GM23338 (cell line): ENCODE measurements at regions not wholly inside any gene's neighbourhood (a gene's known extent, or its start where the extent isn't known, plus 50 kb on each side); places are given as distances from the start of the nearest gene placed in this dataset.

ENCODE experiments used
- ATAC-seq: fragments of 200-7000 bp; cut with Tn5 transposase; 3 replicates; pipeline ENCODE4 v1.9.1; 2020
- DNase-seq: peaks from one replicate; pipeline ENCODE4 v3.0.0-alpha.2; 2015; ENCODE audit warnings: low spot score
- H2AFZ ChIP-seq: fragments of 200-600 bp; sonication (generic); 2 replicates; pipeline ENCODE4 v1.8.0; 2016; ENCODE audit warnings: antibody characterized with exemption, mild to moderate bottlenecking, moderate library complexity
- H3F3A ChIP-seq: fragments of 200-600 bp; sonication (generic); replicated peaks from 2 replicates; pipeline ENCODE4 v1.8.0; 2017; ENCODE audit warnings: antibody characterized with exemption, mixed run types, low read depth
- H3K27ac ChIP-seq: fragments of 200-600 bp; sonication (generic); 2 replicates; pipeline ENCODE4 v1.6.1; 2016; ENCODE audit warnings: low read depth
- H3K27me3 ChIP-seq: fragments of 200-600 bp; sonication (generic); 2 replicates; pipeline ENCODE4 v1.8.0; 2016; ENCODE audit warnings: mild to moderate bottlenecking, mixed run types, moderate library complexity; ENCODE audit not compliant: insufficient read depth
- H3K36me3 ChIP-seq: fragments of 200-600 bp; sonication (generic); 2 replicates; pipeline ENCODE4 v1.8.0; 2016; ENCODE audit warnings: mild to moderate bottlenecking; ENCODE audit not compliant: insufficient read depth
- H3K4me1 ChIP-seq: fragments of 200-600 bp; sonication (generic); 2 replicates; pipeline ENCODE4 v1.8.0; 2016; ENCODE audit warnings: mild to moderate bottlenecking, moderate library complexity; ENCODE audit not compliant: insufficient read depth
- H3K4me2 ChIP-seq: fragments of 200-600 bp; sonication (generic); 2 replicates; pipeline ENCODE4 v1.7.1; 2017; ENCODE audit warnings: mixed run types
- H3K4me3 ChIP-seq: fragments of 200-600 bp; sonication (generic); 2 replicates; pipeline ENCODE4 v1.6.1; 2016; ENCODE audit warnings: mixed run types
- H3K79me2 ChIP-seq: fragments of 200-600 bp; sonication (generic); replicated peaks from 2 replicates; pipeline ENCODE4 v1.8.0; 2017; ENCODE audit warnings: mild to moderate bottlenecking; ENCODE audit not compliant: insufficient read depth
- H3K9me2 ChIP-seq: fragments of 200-600 bp; sonication (generic); 2 replicates; pipeline ENCODE4 v1.8.0; 2017; ENCODE audit not compliant: insufficient read depth
- H4K20me1 ChIP-seq: fragments of 200-600 bp; sonication (generic); replicated peaks from 2 replicates; pipeline ENCODE4 v1.8.0; 2017; ENCODE audit warnings: mild to moderate bottlenecking; ENCODE audit not compliant: insufficient read depth
- H3K27ac Mint-ChIP-seq: 2 replicates; pipeline ENCODE4 v1.8.0; 2020; ENCODE audit warnings: inconsistent platforms, mild to moderate bottlenecking, moderate library complexity, mixed read lengths
- H3K27me3 Mint-ChIP-seq: 3 replicates; pipeline ENCODE4 v1.8.0; 2022; ENCODE audit warnings: low read depth, mild to moderate bottlenecking, moderate library complexity, mixed read lengths, inconsistent platforms; ENCODE audit not compliant: insufficient read depth, poor library complexity
- H3K36me3 Mint-ChIP-seq: 3 replicates; pipeline ENCODE4 v1.8.0; 2021; ENCODE audit warnings: low read depth, mild to moderate bottlenecking, inconsistent platforms, moderate library complexity, mixed read lengths
- H3K4me1 Mint-ChIP-seq: 3 replicates; pipeline ENCODE4 v1.8.0; 2020; ENCODE audit warnings: mild to moderate bottlenecking, inconsistent platforms, mixed read lengths
- H3K4me3 Mint-ChIP-seq: 3 replicates; pipeline ENCODE4 v1.8.0; 2021; ENCODE audit warnings: moderate library complexity, mild to moderate bottlenecking, inconsistent platforms, mixed read lengths
- H3K9me3 Mint-ChIP-seq: 3 replicates; pipeline ENCODE4 v1.8.0; 2020; ENCODE audit warnings: moderate library complexity, mild to moderate bottlenecking, inconsistent platforms, mixed read lengths
- CREB1 ChIP-seq: fragments of 250-450 bp; sonication (Bioruptor Pico); IDR thresholded peaks from 2 replicates; pipeline ENCODE4 v1.5.0; 2020; ENCODE audit warnings: low read depth, mild to moderate bottlenecking, moderate library complexity
- CTCF ChIP-seq, 2 experiments: fragments of 200-600 bp in 1 of 2; sonication (generic) in 1 of 2; conservative IDR thresholded peaks; 2 replicates each; pipeline versions ENCODE4 v1.5.1 to v1.6.1; 2016 to 2017; ENCODE audit warnings: antibody characterized with exemption in 2 of 2, low read depth in 2 of 2, mild to moderate bottlenecking in 2 of 2, moderate library complexity in 1 of 2
- ETS1 ChIP-seq: IDR thresholded peaks from 2 replicates; pipeline ENCODE4 v1.6.1; 2016; ENCODE audit warnings: antibody characterized with exemption
- EZH2 ChIP-seq: fragments of 200-600 bp; sonication (generic); IDR thresholded peaks from one replicate; pipeline ENCODE4 v1.8.0; 2017; ENCODE audit warnings: antibody characterized with exemption, mild to moderate bottlenecking, low read depth; ENCODE audit not compliant: unreplicated experiment
- EZH2phosphoT487 ChIP-seq: fragments of 200-600 bp; sonication (generic); IDR thresholded peaks from one replicate; pipeline ENCODE4 v1.8.1; 2018; ENCODE audit warnings: antibody characterized with exemption; ENCODE audit not compliant: unreplicated experiment
- JUNB ChIP-seq: IDR thresholded peaks from one replicate; pipeline ENCODE4 v1.6.1; 2016; ENCODE audit warnings: antibody characterized with exemption; ENCODE audit not compliant: unreplicated experiment
- NANOG ChIP-seq: IDR thresholded peaks from 2 replicates; pipeline ENCODE4 v1.6.1; 2016; ENCODE audit warnings: antibody characterized with exemption, borderline replicate concordance
- POLR2AphosphoS5 ChIP-seq: IDR thresholded peaks from 2 replicates; pipeline ENCODE4 v1.6.1; 2016; ENCODE audit warnings: antibody characterized with exemption, low read depth
- REST ChIP-seq: IDR thresholded peaks from one replicate; pipeline ENCODE4 v1.6.1; 2018; ENCODE audit warnings: antibody characterized with exemption; ENCODE audit not compliant: unreplicated experiment
- STAT1 ChIP-seq: IDR thresholded peaks from one replicate; pipeline ENCODE4 v1.6.1; 2016; ENCODE audit warnings: antibody characterized with exemption; ENCODE audit not compliant: unreplicated experiment
- ZNF114 ChIP-seq: fragments of 250-450 bp; sonication (Bioruptor Pico); IDR thresholded peaks from 2 replicates; pipeline ENCODE4 v1.5.0; 2020; ENCODE audit warnings: mild to moderate bottlenecking, moderate library complexity
- ZNF331 ChIP-seq: fragments of 250-450 bp; sonication (Bioruptor Pico); IDR thresholded peaks from 2 replicates; pipeline ENCODE4 v1.5.0; 2020; ENCODE audit warnings: low read depth, mild to moderate bottlenecking, moderate library complexity
- ZNF462 ChIP-seq: fragments of 250-450 bp; sonication (Bioruptor Pico); IDR thresholded peaks from 2 replicates; pipeline ENCODE4 v1.5.0; 2020; ENCODE audit warnings: mild to moderate bottlenecking, moderate library complexity

GRCh38 chr19:30204721-30205120 lies 167.5 kb upstream of the ZNF536 start:
- Histone ChIP-seq H3K9me2 (no peaks in the 10 kb centered on the region), H3K4me2 (no peak overlapping the region), H4K20me1 (no peaks in the 10 kb centered on the region), H2AFZ (no peak overlapping the region), H3K79me2 (no peaks in the 10 kb centered on the region), H3K4me3 (no peak overlapping the region), H3K4me1 (no peaks in the 10 kb centered on the region), H3K36me3 (no peaks in the 10 kb centered on the region), H3K27me3 (no peaks in the 10 kb centered on the region), H3K27ac (no peak overlapping the region), H3F3A (no peaks in the 10 kb centered on the region)
- H3K4me3 Mint-ChIP-seq, result no peak overlapping the region
- no peaks in the 10 kb centered on the region for H3K9me3 Mint-ChIP-seq
- H3K36me3 Mint-ChIP-seq, result no peaks in the 10 kb centered on the region; the same call in 2 of the 3 replicates
- ATAC-seq (no peak), DNase-seq (no peak)
- H3K4me1 Mint-ChIP-seq, result no peaks in the 10 kb centered on the region
- TF ChIP-seq ZNF114 (CRISPR knock-in tag) (no peak), JUNB (no peak), ZNF331 (CRISPR knock-in tag) (no peak), STAT1 (no peak), CTCF (conservative IDR thresholded peaks at IDR 0.05; ENCODE audit: low read depth in 2 of 2) (no peak), EZH2phosphoT487 (no peak), EZH2 (no peak), NANOG (no peak), REST (no peak), ZNF462 (CRISPR knock-in tag) (no peak), ETS1 (no peak), POLR2AphosphoS5 (no peak), CREB1 (no peak)
- no peak overlapping the region for H3K27ac Mint-ChIP-seq
- peaks cover 6% of the 10 kb centered on the region for H3K27me3 Mint-ChIP-seq
